ENCODE measurements at regions not wholly inside any gene's neighbourhood (a gene's known extent, or its start where the extent isn't known, plus 50 kb on each side); places are given as distances from the start of the nearest gene placed in this dataset.

DNA sequence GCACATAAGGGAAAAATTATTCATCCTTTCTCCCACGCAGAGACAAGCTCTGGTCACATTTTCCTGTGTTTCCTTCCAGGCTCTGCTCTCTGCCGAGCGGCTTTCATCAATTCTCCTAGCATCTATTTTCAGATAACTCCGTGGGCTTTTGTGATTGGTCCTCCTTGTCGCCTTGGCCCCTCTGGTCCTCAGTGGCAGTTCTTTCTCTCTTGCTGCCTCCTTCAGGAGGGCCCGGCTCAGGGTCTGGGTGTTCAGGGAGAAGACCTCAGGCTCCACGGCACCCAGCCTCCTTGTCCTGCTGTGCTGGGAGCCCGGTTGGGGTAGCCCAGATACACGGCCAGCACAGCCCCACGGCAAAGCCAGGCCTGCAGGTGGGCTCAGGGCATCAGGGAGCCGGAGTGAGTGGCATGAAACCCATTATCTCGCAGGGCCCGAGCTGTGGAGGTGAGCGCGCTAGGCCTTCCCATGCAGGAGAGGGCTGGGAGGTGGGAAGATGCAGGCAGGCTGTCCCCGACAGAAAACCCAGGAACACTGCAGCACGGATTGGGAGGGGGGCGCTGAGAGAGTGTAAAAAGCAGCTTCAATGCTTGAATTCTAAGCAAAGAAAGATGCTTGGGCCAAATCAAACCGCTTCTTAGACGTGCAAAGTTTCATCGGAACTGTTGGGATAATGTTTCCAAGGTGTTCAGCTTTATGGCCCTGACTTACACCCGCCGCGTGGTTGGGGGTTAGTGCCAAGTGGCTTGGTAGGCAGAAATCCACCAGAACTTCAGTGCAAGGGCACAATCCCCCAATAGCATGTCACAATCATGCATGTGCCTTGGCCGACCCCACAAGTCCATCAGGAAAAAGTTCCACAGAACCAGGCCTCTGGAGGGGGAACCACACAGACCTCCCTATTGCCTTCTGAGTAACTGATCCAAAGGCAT is 81.9 kb upstream of the WNT7B start:
- TF ChIP-seq, protein P1, sequence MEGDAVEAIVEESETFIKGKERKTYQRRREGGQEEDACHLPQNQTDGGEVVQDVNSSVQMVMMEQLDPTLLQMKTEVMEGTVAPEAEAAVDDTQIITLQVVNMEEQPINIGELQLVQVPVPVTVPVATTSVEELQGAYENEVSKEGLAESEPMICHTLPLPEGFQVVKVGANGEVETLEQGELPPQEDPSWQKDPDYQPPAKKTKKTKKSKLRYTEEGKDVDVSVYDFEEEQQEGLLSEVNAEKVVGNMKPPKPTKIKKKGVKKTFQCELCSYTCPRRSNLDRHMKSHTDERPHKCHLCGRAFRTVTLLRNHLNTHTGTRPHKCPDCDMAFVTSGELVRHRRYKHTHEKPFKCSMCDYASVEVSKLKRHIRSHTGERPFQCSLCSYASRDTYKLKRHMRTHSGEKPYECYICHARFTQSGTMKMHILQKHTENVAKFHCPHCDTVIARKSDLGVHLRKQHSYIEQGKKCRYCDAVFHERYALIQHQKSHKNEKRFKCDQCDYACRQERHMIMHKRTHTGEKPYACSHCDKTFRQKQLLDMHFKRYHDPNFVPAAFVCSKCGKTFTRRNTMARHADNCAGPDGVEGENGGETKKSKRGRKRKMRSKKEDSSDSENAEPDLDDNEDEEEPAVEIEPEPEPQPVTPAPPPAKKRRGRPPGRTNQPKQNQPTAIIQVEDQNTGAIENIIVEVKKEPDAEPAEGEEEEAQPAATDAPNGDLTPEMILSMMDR (IDR thresholded peaks at IDR 0.05; ENCODE audit: control insufficient read depth, extremely low read depth, insufficient read depth), result no peak
- H3K4me3 ChIP-seq (ENCODE audit: low read depth, low read length), result peak overlapping the region; percentile 59
- no peak for DNase-seq (ENCODE audit: low read depth)

DNA sequence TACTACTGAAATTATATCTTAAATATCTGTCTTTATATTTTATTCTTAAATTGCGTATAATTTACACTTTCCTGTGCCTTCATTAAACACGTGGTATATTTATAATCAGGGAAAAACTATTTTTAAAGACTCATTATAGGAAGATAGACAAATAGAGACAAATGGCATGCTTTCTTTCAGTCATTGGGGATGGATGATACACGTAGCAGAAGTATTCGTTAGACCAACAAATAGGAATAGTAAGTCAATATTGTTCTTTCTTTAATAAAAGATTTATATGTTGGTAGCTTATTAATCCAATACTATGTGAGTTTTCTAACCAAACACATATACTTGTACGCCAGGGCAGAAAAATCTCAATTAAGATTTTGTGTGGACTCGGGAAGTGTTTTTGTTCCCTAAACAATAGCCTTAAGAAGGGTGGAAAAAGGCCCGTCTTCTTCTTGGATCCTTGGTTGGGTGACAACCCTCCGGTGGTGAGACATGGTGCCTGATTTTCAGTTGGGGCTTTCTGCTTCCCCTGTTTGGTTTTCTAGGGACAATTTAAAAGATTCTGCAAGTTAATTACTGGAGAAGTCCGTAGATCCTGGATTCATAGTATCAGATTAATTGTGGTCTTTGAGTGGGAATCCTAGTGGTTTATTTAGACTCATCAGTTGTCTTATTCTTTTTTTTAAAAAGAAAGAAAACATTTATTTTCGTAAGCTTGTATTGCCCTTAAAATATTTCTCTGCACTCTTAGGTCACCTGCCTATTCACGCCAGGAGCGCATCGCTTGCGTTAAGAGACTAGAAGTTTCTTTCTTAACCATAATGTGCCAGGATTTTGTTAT is 83.5 kb upstream of the WNT7B start:
- peak overlapping the region; percentile 59 for H3K4me3 ChIP-seq (ENCODE audit: low read depth, low read length)
- TF ChIP-seq, protein P1 (IDR thresholded peaks at IDR 0.05; ENCODE audit: control insufficient read depth, extremely low read depth, insufficient read depth), result no peak
- no peak for DNase-seq (ENCODE audit: low read depth)

DNA sequence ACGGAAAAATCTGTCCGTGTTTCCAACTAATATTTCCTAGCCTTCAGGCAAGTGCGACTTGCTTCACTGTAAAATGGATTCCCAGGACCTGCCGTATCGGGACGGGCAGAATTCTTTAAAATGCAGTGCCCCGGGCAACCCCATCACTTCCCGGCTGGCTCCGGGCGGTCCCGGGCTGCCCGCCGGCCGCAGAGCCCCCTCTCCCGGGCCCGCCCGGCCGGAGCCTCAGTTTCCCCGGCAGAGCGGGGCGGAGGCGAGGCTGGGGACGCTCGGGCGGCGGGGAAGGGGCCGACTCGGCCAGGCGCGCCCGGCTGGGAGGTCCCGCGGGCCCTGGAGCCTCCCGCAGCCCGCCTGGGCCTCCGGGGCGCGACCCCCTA is 84.2 kb upstream of the WNT7B start:
- TF ChIP-seq, protein P1 (IDR thresholded peaks at IDR 0.05; ENCODE audit: control insufficient read depth, extremely low read depth, insufficient read depth), result no peak
- no peak for DNase-seq (ENCODE audit: low read depth)
- peak overlapping the region; percentile 59 for H3K4me3 ChIP-seq (ENCODE audit: low read depth, low read length)

DNA sequence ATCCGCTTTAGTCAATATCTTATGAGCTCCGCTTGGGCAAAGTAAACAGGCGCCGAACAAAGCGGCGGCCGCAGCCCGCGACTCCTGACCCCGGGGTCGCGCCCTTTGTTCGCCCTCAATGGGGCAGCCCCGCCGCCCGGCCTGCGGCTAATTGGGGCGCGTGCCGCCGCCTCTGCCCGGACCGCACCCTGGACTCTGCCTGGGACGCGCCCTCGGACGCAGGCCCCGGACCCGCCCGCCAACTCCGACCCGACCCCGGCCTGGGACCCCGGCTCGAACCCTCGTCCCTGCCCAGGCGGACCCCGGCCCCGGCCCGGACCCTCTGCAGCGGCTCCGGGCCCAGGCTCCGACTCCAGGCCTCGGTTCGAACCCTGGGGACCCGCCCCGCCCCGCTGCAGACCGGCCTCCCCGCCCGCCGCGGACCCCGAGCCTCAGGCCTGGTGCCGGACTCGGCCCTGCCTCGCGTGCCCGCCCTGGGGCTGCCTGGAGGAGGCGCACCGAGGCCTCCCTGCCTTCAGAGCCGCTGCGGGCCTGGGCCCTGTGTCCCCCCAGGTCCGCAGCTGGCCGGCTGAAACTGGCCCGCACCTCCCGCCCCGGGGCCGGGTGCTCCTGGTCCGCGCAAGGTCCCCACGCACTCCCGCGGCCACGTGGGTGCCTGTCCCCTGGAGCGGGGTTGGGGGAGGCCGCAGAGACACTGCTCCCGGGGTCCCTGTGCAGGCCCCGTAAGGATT is 84.7 kb upstream of the WNT7B start:
- TF ChIP-seq, protein P1 (IDR thresholded peaks at IDR 0.05; ENCODE audit: control insufficient read depth, extremely low read depth, insufficient read depth), result no peak
- DNase-seq (ENCODE audit: low read depth), result no peak
- H3K4me3 ChIP-seq (ENCODE audit: low read depth, low read length), result peak overlapping the region; percentile 59

DNA sequence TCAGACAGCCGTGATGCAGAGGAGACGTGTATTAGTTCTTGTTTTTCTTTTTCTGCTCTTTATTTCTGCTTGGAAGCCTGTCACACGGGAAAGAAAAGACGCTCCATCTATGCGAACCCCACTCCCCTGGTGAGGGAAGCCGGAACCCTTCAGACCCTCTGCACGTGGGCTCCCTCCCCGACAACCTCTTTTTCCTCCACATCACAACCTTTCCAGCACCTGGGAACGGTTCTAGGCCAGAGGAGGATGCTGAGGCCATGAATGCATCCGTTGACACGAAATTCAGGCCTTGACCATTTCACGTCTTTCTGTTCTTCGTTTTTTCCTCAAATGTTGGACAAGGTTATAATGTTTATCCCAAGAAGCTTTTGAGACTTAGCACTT is 85.3 kb upstream of the WNT7B start:
- DNase-seq (ENCODE audit: low read depth), result no peak
- H3K4me3 ChIP-seq (ENCODE audit: low read depth, low read length), result peak overlapping the region; percentile 59
- TF ChIP-seq, protein P1 (IDR thresholded peaks at IDR 0.05; ENCODE audit: control insufficient read depth, extremely low read depth, insufficient read depth), result no peak

DNA sequence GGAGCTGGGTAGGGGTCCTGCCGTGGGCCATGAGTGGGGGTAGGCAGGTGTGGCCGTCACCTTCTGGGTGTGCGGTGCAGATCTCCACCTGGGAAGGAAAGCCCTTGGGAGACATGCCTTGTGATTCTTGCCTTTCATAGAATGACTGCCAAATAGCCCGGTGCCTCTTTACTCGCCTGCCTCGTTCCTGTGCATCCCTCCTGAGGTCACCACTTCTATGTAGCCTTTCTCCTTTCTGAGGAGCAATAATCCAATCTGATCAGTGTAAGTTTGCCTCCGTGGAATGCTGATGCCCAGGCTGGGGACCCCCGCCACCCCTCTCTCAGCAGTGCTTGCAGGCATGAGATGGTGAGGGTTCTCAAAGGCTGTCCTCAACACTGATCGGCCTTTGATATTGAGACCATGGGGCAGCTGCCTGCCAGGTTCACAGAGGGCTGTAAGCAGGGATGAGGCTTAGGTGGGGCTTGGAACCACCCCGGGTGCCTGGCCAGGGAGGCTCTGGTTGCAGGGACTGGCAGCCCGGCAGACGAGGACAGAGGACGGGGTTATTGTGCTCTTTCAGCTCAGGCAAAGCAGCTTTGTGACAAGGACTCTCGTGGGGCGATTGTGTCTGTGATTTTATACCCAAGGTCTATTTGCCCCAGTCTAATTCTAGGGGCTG is 86.1 kb upstream of the WNT7B start:
- peak overlapping the region; percentile 59 for H3K4me3 ChIP-seq (ENCODE audit: low read depth, low read length)
- DNase-seq (ENCODE audit: low read depth), result no peak
- TF ChIP-seq, protein P1 (IDR thresholded peaks at IDR 0.05; ENCODE audit: control insufficient read depth, extremely low read depth, insufficient read depth), result no peak
